IPS-NIHi11 (cell line): ENCODE measurements at regions not wholly inside any gene's neighbourhood (a gene's known extent, or its start where the extent isn't known, plus 50 kb on each side); places are given as distances from the start of the nearest gene placed in this dataset.

Experiments used
- DNase-seq: peaks from one replicate; pipeline ENCODE4 v3.0.0; 2012; ENCODE audit warnings: mixed read lengths, low spot score

DNA sequence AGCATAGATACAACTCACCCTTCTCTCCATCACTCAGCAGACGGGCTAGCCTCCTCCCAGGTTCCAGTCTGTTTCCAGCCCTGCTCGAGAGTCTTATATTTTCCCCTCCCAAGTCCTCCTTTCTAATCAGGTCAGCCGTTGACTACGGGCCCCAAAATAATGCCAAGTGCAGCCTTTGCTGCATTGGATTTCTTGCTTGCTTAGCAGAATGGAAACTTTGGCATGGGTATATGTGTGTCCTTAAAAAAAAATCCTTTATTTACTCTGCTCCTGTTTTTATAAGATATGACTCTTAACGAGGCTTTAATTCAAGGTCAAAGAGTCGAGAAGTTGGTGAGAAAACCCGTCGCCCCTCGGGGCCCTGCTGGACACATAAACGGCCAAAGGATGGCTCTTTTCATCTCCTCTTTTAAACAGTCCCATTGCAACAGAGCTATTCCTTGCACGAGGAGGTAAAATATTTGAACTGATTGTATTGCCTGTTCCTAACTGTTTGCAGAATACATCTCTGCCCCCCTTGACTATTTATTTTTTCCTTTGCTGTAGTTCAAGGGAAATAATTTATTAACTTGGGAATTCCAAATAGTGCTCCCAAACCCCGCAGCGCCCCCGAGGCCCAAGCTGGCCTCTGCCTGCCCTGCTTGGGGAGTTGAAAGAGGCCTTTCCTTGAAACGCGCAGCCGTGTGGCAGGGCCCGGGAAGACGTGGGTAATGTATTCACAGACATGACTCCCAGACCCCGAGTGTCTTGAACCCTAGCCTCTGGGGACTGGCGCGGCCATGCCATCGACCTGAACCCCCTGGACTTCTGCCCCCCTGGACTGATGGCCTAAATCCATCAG lies 156.5 kb upstream of the MYL2 start:
- DNase-seq, result no peak

DNA sequence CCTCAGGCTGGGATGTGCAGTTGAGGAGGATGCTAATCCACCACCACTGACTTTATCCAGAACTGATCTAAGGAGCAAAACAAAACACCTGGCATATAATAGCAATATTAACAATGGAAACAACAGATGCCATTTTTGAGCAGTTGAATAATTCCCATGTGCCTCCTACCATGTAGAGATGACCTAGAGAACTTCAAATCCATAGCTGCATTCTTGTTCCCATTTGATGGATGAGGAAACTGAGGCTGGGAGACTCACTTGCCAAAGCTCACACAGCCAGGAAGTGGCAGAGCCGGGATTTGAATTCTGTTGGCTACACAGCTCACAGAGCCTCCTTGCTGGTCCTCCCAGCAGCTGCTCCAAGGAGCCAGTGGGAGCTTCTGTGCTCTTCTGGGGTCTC lies 155.8 kb upstream of the MYL2 start:
- DNase-seq, result no peak

DNA sequence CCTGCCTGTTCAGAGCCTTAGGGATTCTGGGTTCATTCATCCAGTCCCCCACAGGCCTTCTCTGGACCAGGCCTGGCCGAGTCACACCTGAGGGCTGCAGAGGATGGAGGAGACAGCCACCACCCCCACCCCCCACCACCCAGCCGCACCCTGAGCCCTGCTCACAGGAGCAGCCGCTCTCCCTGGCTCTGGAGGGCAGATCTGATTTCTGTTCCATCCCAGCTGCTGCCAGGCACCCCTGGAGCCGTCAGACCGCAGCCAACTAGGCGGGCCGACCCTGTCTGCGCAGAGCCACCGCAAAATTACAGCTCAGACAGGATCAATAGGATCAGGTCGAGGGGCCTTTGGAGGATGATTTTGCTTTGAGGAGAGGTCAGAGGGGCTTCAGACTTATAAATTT lies 154.6 kb upstream of the MYL2 start:
- DNase-seq, result no peak

DNA sequence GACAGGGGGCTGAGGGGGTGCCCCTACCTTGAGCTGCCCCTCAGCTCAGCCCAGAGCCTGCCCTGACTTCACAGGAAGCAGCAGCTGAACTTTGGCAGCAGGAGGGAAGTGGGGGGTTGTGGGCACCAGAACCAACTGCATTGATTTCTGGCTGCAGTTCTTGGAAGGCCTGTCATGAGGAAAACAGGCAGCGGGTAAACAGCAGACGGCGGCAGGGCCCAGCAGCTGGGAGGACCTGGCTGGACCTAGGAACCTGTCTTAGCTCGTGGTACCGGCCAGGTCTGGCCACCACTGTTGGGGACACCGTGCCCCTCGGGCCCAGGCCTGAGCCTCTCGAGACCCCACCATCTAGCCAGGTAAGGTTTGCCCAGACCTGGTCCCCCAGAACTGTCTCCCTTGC lies 154.2 kb upstream of the MYL2 start:
- no peak for DNase-seq

DNA sequence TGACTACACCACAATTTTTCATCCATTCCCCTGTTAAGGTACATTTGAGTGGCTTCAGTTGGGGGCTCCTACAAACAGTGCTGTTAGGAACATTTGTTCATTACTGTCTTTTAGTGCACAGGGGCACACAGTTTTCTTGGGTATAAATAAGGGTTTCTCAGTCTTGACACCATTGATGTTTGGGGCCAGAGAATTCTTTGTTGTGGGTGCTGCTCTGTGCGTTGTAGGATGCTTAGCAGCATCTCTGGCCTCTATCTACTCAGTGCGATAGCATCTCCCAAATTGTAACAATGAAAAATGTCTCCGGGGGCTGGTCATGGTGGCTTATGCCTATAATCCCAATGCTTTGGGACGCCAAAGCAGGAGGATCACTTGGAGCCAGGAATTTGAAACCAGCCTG lies 153.0 kb upstream of the MYL2 start:
- no peak for DNase-seq

DNA sequence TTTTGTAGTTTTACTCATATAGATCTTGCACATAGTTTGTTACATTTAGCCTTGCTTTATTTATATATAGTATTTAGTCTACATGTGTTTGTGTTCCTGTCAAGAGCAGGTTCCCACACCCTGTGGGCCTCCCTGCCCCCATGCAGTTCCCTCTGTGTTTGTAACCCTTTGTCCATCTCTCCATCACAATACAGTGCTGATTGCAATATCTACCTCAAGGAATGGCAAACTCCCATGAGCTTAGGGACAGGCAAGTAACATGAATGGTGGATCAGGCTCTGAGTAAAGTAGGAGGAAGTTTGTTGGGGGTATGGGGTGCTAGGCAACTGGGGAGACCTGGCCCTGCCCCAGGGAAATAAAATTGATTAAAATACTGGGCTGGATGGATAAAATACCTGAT lies 151.9 kb upstream of the MYL2 start:
- no peak for DNase-seq

DNA sequence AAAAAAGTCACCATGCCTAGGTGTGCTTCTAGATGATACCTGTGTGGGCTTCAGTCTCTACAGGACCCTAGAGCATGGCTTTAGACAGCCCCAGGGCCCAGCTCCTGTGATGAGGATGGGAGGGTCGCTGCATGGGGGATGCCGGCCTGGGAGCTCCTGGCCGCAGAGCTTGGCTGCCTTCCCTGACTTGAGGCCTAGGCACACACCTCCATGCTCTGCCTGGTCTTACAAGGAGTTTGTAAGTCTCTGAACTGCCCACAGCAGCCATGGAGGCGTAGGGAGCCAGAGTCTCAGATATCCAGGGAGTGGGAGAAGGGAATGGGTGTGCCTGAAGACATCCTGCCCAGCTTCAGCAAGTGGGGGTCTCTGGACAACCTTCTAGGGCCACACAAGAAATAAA lies 149.5 kb upstream of the MYL2 start:
- no peak for DNase-seq

DNA sequence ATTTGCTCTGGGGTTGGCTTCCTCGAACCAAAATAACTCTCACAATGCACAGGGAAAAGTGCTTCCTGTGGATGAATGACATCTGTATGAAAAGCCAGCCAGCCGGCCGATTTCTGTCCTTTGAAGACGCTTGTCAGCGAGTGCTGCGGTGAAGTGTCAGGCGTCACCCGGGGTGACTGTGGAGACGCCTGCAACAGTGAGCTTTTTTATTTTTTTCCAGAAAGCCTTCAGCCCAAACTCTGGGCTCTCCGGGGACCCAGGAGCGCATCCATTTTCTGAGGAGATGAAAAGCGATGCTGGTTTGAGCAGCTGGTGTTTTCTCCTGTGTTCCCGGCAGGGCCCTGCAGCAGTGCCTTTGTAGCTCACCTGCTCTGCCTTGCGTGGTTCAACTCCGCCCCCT lies 147.9 kb upstream of the MYL2 start:
- no peak for DNase-seq

DNA sequence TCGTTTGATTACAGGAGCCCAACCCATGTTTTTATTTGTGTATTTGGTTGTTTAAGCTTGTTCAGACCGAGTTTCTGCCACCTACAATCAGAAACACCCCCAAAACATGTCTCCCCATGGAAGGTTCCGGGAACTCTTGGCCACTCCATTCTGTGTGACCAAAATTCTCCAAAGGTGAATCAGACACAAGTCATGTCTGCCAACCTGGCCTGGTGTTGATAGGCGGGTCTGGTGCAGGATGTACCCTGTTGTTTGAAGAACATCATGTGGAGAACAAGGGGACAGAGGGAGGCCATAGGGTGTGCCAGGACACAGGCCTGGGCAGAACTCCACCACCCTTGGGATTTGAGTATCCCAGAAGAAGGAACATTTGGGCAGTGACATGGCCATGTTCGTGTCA lies 147.1 kb upstream of the MYL2 start:
- no peak for DNase-seq

DNA sequence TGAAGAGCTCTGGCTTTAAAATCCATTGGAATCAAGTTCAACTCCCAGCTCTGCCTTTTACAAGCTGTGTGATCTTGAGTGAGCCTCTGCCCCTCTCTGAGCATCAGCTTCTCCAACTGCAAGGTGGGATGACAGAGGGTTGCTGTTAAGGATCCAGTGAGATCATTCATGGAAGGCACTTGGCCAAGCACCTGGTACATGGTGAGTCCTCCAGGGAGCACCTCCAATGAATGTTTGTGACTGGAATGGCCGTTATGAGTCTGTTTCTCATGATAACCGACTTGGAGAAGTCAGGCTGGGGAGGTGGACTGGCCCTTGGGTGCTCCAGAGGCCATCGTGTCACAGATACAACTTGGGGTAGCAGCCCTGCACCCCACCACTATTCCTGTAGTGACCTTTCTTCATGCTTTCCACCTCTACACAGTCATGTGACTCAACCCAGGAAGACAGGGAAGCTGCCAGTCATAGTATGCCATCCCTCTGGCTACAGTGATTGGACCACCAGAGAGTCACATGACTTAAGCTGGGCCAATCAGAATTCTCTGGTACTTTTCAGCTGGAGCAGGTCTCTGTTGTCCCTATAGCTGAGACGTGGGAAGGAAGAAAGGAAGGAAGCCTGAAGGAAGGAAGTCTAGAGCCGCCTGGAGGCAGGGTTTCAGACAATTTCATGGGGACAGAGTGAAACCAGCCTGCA lies 146.5 kb upstream of the MYL2 start:
- DNase-seq, result peak; percentile 66

DNA sequence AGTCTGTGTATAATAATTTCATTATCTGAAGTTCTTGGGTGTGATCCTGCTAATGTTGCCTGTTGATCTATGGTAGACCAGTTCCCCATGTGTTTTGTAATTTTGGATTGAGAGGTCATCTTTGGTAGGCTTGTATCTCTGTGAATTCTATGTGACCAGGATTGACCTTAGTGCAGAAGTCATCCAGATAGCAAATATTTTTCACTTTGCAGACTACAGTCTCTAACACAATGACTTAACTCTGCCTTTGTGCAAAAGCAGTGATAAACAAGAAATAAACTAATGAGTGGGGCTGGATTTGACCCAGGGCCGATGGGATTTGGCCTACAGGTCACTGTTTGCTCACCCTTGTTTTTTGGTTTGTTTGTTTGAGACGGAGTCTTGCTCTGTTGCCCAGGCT lies 144.6 kb upstream of the MYL2 start:
- DNase-seq, result no peak

DNA sequence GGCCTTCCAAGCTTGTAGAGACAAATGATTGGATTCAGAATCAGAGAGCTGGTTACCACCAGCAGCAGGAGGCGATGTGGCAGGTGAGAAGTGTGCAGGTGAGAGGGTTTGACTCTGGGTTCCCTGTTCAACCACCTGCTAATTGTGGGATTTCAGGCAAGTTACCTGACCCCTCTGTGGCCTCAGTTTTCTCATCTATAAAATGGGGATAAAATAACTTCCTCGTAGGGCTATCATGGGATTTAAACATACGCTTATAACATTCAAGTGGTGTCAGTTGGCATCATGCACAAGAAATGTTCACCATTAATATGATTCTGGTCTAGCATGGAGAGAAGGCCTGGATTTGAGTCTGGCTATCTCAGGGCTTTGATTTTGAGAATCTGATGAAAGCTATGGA lies 143.8 kb upstream of the MYL2 start:
- DNase-seq, result no peak

DNA sequence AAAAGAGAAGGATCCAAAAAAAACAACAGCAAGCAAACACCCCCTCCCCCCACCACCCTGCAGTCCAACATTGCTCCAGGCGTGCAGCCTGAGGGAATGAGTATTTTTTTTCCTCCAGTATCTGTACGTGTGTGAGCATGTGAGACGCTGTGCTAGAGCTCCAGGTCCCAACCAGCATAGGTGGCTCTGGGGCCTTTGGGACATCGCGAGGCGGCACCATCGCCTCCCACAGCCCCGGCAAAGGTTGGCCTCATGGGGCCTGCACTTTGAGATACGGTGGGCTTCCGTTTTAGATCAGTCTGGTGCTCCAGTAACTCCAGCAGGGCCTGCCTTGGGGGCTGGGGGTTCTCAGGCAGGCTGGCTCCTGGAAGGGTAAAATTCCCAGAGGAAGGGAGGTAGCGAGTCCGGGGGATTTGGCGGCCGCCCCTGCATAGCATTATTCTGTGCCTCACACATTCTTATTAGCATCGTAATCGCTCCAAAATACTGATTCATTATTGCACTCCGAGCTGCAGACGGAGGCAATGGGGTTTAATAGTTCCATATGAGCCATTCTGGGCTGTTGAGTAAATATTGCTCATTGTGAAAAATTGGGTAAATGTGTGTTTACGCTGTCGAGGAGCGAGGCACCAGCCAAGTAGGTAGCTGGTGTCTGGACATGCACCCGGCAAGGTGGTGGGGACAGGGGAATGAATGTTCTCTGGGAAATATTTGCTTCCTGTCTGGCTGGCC lies 143.1 kb upstream of the MYL2 start:
- DNase-seq, result no peak

DNA sequence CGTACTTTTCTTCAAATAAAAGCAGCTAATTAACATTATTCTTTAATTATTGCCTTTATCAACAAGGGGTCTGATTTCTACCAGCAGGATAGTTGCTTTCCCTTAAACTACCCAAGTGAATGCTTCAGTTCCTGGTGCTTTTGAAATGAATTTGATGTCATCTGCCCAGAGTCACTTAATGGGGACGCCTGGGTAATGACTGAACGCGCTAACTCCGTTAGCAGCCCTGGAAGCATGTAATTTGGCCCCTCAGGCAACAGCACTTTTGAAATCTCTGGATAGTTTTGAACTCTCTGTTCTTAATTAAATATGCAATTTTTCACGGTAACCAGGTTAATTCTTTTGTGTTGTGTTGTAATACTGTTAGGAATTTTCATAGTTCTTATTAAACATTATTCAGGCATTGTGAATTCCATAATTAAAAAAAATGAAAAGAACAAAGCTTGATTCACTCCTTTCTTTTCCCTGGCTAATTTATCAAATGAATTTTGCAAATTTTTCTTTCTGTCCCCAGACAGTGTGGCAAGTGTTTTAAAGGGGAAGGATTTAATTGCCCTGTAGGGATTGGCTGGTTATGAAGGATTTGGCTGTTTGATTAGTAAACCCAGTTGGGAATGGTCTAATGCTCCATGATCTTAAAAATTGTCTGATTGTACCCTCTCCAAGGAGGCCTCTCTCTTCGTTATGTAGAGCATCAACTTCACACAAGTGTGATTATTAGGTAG lies 137.5 kb upstream of the MYL2 start:
- no peak for DNase-seq

DNA sequence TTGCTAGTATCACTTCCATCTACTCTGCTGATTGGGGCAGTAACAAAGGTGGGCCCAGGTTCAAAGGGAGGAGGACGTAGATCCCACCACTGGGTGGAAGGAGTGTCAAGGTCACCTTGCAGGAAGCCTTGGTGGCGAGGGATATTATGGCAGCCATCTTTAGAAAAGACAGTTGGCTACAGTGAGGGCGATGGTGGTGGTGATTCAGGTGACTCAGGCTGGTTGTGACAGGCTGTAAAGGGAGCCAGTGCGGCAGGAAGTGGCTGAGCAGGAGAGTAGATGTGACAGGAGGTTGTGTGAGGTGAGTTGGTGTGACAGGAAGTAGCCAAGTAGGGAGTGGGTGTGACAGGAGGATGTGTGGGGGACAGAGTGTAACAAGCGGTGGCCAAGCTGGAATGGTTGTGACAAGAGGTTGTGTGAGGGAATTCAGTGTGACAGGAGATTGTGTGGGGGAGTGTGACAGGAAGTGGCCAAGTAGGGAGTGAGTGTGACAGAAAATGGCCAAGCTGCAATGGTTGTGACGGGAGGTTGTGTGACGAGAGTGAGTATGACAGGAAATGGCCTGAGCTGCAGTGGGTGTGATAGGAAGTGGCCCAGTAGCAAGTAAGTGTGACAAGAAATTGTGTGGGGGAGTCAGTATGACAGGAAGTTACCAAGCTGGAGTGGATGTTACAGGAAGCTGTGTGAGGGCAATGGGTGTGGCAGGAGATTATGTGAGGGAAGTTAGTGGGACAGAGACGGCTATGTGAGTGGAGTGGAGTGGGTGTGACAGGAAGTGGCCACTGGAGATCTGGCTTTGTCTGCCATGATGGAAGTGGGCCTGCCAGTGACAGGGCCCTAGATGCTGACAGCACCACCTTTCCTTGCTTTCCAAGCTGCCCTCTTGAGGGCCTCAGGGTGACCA lies 136.5 kb upstream of the MYL2 start:
- no peak for DNase-seq

DNA sequence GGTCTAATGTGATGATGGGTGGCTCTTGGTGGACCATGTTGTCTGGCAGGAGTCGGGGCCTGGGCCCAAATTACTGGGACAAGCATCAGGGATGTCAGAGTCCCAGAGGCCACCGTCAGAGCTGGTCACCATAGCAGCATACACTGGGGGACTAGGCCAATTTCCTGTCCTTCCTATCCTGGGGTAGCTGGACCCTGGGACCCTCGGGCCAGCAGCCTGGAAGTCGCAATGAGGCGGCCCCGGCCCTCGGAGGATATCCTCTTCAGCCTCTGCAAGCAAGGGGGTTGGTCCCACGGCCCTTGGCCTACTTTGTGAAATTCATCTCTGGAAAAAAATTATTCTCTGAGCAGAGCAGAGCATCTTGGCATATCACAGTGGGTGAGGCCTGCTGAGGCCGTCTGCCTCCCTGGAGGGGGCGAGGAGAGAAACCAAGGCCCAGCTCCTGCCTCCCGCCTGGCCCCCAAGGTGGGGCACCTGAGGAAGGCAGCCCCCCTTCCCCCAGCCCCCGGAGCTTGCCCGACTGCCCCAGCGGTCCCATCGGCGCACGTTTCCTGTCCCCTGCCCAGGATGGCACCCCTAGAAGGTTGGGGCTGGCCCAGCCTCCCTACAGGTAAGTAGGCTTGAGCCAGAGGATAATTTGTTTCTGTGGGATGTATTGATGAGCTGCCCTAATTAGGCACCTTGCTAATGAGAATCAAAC lies 135.0 kb upstream of the MYL2 start:
- DNase-seq, result no peak

DNA sequence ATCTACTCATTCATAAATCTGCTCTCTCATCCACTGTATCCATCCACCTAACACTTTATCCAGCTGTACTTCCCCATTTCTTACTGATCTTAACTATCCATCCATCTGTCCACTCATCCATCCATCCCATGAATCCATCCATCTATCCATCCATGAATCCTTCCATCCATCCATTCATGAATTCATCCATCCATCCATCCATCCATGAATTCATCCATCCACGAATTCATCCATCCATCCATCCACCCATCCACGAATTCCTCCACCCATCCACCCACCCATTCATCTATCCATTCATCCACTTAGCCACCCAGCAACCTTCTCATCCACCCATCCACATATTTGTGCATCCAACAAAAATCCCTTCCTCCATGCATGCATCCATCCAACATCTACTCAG lies 128.6 kb upstream of the MYL2 start:
- no peak for DNase-seq

DNA sequence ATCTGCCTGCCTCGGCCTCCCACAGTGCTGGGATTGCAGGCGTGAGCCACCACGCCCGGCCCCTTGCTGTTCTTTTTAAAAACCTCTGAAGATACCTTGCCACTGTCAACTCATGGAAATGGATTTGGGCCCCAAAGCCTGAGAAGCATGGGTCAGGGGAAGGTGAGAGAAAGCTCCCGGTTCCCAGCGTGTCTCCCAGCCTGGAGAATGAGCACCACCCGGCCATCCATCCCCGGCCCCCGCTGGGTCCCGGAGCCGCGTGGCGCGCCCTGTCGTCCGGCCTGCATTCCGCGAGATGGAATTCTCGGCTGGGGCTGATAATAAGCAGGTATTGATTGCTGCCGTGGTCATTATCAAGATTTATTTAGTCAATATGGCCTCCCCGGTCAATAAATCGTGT lies 126.5 kb upstream of the MYL2 start:
- peak; percentile 43 for DNase-seq

DNA sequence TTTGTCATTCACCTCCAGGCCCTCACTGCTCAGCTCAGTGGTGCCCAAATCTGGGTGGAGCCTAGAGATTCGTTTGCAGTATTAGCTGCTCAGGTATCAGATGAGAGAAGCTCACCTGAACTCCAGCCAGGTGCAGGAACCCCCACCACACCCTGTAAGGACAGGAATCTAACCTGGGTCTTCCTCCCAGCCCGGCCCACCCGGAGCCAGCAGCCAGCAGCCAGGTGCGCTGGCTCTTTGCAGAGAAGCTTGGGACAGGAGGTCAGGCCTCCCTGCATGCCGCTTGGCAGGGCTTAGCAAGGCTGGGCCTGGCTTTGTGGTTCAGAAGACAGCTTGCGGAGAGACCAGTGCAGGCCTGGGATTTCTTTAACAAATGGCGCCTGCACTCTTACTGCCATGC lies 125.6 kb upstream of the MYL2 start:
- no peak for DNase-seq

DNA sequence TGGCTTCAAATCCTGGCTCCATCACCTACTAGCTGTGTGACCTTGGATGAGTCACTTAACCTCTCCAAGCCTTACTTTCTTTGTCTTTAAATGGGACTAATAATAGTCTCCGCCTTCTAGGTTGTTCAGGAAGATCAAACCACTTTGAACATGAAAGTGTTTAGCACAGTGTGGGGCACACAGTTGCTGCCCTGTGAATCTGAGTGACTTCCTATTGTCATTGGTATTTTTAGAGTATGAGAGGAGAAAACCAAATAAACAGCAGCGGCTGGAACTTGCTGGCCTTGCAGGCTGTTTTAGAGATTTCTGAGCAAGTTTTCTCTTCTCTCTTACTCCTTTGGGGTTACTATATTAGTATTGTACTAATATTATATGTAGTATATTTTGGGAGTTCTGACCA lies 120.7 kb upstream of the MYL2 start:
- DNase-seq, result no peak

DNA sequence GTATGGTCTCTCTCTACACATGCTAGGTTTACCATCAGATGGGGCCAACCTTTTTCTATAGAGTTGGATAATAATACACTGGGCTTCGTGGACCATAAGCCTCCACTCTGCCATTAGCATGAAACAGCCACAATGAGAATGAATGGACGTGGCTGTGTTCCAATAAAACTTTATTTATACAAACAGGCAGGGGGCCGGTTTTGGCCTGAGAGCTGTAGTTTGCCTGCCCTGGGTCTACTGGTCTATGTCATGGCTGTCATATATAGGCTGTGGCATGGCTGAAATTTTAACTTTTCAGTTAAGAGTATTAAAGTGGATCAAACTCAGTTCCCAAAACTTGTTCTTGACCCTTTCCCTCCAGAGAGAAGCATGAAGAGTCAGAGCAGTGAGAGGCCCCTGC lies 120.3 kb upstream of the MYL2 start:
- no peak for DNase-seq
